GM18502 (cell line): ENCODE measurements at regions not wholly inside any gene's neighbourhood (a gene's known extent, or its start where the extent isn't known, plus 50 kb on each side); places are given as distances from the start of the nearest gene placed in this dataset.
"Not testable (repeated sequence)": the region's sequence is repeated elsewhere in the genome, so short reads cannot be mapped to it uniquely, and the experiment has no call there.

Experiments
- ATAC-seq: cut with Tn5 transposase; IDR thresholded peaks from one replicate; pipeline ENCODE4 v1.9.1; 2021; ENCODE audit warnings: mild to moderate bottlenecking; ENCODE audit not compliant: unreplicated experiment, poor library complexity

- ATAC-seq: no peak
These were observed 317.6 kb upstream of the PIK3R1 start for GRCh38 chr5:67897980-67898379.

DNA sequence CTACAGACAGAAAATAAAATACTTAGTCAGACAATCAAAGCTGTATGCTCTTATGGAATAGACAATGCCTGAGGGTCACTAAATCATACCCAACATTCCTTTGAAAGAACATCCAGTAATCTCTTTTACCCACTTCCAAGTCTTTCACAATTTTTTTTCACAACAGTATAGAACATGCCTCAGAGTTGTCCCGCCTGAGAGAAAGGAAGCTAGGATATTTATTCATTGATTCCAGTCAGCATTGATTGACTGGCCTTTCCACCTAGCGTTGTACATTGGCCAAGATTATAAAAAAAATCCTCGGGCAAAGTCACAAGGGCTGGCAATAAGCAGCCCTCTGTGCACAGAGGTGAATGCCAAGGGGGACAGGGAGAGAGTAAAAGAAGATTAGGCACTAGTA lies 318.1 kb upstream of the PIK3R1 start:
- no peak for ATAC-seq

- no peak for ATAC-seq
These were observed 318.6 kb upstream of the PIK3R1 start for GRCh38 chr5:67896930-67897313.

DNA sequence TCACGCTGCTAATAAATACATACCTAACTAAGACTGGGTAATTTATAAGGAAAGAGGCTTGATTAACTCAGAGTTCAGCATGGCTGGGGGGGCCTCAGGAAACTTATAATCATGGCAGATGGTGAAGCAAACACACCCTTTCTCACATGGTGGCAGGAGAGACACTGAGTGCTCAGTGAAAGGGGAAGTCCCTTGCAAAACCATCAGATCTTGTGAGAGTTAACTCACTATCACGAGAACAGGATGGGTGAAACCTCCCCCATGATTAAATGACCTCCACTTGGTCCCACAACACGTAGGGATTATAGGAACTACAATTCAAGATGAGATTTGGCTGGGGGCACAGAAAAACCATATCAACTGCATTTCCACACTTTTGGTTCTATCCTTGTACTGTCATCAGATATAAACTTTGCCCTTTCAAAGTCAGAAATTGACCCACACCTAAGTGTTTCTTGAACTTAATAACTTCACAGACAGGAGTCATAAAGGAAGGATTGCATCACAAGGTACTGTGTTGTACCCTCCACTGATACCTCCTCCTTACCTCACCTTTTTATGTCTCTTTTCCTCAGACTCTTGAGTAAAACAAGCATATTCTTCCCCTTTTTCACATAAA lies 319.1 kb upstream of the PIK3R1 start:
- ATAC-seq: no peak

- not testable (repeated sequence) for ATAC-seq
These were observed 325.7 kb upstream of the PIK3R1 start for GRCh38 chr5:67889870-67890269.

DNA sequence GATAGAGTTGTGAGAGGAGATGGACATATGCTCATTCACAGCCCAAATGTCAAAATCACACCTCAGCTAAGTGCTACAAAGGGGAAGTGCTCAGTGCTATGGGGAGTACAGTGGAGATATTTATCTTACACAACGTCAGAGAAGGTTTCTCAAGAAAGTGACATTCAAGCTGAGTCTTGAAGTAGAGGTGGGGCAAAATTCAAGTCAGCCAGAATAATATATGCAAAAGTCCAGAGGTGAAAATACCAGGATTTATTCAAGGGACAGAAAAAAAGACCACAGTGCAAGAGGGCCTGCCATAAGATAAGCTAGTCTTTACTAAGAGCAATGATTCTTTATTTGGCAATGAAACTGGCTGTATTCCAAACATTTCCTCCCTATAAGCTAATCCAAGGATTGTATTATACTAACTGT lies 327.8 kb upstream of the PIK3R1 start:
- ATAC-seq: no peak

DNA sequence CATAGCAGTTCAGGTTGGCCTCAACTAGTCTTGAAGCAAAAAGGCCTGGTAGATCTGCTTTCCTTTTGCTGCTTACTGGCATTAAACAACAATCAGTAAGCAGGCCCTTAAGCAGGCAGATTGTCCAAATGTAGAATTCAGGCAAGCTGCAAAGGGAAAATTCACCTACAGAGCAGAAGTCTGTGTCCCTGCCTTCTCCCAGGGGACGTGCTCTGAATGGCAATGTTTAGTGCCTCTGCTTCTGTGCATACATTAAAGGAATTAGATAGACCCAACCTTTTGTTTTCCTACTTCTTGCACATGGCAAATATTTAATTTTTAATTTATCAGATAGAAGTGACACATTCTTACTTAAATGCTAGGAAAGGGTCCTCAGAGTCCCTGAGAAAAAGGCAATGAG lies 328.8 kb upstream of the PIK3R1 start:
- ATAC-seq: no peak

DNA sequence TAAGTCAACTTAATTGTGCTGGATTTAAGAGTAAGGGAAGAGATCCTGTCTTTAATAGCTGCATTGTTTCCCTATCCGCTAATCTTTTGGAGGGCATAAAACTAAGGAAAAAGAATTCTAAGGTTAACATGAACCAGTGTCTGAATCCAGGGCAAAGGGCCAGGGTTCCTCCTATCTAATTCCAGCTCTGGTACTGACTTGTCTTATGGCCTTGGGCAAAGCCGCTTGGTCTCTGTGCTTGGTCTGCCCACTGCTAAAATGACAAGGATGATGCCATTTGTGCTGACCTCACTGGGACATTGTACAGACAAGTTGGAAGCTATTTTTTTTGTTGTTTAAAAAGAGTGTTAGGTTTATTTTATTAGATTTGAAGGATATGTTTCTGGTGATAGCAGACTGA lies 334.7 kb upstream of the PIK3R1 start:
- no peak for ATAC-seq

- ATAC-seq: no peak
These were observed 335.1 kb upstream of the PIK3R1 start for GRCh38 chr5:67880511-67880805.

GRCh38 chr5:67879620-67880510 lies 335.7 kb upstream of the PIK3R1 start:
- ATAC-seq: no peak

DNA sequence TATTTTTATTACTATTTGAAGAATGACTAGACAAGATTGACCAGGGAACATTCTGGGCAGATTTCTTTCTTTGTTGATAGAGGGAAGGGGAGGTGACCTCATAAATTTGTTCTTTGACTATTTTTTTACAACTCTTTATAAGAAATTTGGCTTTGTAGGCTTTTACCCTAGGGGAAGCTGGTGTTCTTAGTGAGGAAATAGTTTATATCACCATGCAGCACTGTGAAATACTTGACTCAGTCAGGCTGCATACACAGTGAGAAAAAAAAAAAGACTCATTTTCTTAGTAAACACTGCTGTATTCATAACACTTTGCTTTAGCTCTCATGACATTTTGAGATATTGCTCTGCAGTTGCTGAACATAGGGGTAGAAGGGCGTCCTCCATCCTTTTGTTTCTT lies 336.6 kb upstream of the PIK3R1 start:
- no peak for ATAC-seq

DNA sequence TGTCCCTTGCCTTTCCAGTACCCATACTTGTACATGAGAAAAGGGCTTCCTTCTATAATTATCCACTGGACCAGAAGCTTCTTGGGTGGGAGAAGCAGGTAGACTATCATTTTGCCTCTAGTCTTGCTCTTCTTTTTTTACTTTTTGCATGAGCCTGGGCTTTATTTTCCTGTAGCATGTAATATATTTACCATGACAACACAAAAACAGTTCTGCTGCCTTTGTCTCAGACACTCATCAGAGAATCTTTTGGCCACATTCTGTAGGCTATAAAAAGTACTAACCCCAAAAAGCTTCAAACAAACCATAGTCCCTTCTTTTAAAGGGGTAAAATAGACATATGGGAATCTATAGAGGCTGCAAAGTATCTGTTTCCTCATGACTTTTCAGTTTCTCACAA lies 339.2 kb upstream of the PIK3R1 start:
- ATAC-seq: no peak

DNA sequence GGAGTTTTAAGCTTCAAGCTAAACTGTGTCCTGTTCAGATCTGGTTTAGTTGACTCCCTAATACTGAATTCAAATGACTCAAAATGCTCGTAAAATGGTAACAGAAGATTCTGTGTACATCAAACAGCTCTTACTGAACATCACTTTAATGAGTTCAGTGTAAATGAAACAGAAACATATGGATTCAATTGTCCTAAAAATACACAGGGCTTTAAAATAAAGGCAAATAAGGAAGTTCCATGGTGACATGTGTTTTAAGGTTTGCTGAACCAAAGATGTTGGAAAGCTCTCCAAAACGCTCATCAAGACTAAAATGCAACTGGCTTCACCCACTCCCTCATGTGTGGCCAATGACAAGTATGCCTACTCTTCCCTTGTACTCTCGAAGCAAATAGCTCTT lies 340.0 kb upstream of the PIK3R1 start:
- no peak for ATAC-seq

DNA sequence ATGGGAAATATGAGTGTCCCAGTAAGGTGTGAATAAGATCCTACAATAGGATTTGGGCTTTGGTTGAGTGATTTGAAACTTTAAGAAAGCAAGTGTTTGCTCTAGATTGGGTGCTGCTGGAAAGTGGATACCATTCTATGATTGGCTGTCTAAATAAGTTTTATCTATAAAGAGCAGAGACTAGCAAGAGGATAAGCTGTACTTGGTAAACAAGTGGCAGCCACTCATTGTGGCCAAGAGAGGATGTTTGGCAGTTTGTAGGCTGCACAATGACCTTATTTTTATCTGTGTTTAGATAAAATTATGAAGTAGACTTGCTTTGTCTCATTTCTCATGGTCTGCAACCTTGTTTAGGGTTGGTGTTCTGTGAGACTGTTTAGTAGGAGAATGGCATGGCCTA lies 341.6 kb upstream of the PIK3R1 start:
- no peak for ATAC-seq

GRCh38 chr5:67870662-67871061 lies 344.9 kb upstream of the PIK3R1 start:
- no peak for ATAC-seq

DNA sequence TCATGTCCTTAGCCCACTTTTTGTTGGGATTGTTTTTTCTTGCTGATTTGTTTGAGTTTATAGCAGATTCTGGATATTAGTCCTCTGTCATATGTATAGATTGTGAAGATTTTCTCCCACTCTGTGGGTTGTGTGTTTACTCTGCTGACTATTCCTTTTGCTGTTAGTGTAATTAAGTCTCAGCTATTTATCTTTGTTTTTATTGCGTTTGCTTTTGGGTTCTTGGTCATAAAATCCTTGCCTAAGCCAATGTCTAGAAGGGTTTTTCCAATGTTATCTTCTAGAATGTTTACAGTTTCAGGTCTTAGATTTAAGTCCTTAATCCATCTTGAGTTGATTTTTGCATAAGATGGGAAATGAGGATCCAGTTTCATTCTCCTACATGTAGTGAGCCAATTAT lies 351.2 kb upstream of the PIK3R1 start:
- not testable (repeated sequence) for ATAC-seq

DNA sequence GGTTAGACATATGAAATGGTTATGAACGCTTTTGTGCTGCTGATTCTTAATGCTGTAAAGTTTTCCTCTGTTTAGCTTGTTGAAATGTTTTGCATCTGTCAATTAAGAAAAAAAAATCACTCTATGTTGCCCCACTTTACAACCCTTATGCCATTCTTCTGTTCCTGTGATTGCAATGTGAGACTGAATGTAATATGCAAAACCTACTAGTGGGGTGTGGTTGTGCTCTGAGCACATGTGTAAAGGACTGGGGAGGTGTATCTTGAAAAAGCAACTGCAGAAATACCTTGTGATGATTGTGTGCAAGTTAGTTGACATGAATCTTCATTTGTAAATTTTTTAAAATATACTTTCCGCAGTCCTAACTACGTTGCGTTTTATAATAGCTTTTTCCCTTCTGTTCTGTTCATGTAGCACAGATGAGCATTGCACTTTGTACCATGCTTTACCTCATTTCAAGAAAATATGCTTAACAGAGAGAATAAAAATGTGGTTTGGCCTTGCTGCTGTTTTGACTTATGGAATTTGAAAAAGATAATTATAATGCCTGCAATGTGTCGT lies 357.0 kb upstream of the PIK3R1 start:
- ATAC-seq: no peak

GRCh38 chr5:67857502-67857901 lies 358.1 kb upstream of the PIK3R1 start:
- ATAC-seq: no peak

DNA sequence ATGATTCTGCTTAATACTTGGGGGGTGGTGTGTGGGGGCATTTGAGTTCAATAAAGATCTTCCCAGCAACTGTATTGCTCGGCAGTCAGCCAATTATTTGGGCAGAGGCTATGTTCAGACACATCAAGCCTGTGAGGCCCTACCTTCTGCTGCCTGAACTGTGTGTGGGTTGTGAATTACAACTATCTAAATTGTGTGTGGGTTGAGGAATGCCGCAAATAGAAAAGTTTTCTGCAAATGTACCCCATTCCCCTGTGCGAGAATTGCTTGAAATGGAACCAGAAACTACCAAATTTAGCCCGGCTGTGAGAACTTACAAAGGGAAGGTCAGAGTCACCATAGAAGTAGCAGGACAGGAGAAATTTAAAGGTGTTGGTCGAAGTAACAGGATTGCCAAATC lies 360.0 kb upstream of the PIK3R1 start:
- no peak for ATAC-seq

DNA sequence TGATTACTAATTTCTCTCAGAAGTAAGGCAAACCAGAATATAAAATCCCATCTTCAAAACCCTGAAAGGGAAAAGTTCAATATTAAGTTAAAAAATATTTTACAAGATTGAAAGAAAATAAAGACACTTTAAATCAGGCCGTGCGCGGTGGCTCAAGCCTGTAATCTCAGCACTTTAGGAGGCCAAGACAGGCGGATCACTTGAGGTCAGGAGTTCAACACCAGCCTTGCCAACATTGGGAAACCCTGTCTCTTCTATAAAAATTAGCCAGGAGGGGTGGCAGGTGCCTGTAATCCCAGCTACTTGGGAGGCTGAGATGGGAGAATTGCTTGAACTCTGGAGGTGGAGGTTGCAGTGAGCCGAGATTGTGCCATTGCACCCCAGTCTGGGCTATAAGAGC lies 364.6 kb upstream of the PIK3R1 start:
- not testable (repeated sequence) for ATAC-seq

DNA sequence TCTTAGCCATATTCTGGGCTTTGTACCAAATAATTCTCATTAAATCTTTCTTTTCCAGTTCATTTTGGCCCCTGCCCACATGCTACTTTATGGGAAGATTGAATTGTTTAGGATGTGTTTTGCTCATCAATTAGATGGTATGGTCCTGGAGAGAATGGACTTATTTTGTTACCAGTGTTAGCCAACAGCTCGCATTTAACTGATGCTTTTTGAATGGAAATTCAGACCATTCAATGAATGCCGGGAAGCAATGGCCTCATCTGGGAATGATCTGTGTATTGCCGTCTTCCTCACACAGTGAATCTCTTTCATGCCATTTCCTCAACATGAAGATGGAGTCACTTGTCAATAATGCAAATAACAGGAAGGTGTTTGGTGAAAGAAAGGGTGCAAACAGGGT lies 370.6 kb upstream of the PIK3R1 start:
- no peak for ATAC-seq

- ATAC-seq: no peak
These were observed 372.8 kb upstream of the PIK3R1 start for GRCh38 chr5:67842806-67843205.
